ENCODE measurements at regions not wholly inside any gene's neighbourhood (a gene's known extent, or its start where the extent isn't known, plus 50 kb on each side); places are given as distances from the start of the nearest gene placed in this dataset.

DNA sequence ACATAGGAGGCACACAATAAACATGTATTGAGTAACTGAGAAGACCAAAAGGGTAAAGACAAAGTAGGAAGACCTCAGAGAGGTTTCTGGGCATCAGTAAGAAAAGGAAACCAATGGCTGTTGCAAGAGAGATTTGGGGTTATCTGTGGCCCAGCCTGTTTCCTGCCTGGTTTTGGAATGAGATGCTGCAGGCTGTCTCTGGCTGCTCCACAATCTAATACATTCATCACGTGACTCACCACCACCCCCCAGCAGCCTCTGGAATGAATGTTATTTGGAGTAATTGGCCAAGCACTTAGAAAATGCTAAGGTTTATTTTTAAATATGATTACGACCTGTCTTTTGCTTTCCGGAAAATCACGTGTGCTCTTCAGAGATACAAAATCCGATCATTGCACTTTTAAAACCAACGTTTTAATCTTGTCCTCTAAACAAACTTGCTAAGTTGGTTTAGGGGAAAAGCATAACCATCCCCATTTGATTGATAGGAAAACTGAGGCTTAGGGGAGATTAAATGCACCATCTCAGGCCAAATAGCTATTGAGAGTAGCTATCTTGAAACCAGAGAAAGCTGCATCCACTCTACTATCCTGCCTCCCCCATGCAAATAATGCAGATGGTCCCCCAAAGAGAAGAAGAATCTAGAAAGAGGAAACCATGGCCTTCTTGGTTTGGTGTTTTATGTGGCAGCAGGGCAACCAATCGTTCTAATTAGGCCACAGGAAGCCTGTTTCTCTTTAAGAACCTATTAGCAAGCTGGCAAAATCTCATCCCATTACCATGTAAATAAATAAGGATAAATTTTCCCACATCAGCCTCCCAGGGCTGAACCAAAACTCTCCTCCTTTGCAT lies 151.8 kb upstream of the ADRA1B start:
- DNase-seq: no peak

- no peak for DNase-seq
Measured at GRCh38 chr5:159765135-159765433, 151.2 kb upstream of the ADRA1B start.

- DNase-seq: no peak
Measured at GRCh38 chr5:159765760-159766517, 150.3 kb upstream of the ADRA1B start.

GRCh38 chr5:159768243-159768642 lies 148.0 kb upstream of the ADRA1B start:
- no peak for DNase-seq

GRCh38 chr5:159772698-159773061 lies 143.6 kb upstream of the ADRA1B start:
- no peak for DNase-seq

- DNase-seq: peak; percentile 86 to 91 (median 88)
Measured at GRCh38 chr5:159773062-159773924, 143.0 kb upstream of the ADRA1B start.

DNA sequence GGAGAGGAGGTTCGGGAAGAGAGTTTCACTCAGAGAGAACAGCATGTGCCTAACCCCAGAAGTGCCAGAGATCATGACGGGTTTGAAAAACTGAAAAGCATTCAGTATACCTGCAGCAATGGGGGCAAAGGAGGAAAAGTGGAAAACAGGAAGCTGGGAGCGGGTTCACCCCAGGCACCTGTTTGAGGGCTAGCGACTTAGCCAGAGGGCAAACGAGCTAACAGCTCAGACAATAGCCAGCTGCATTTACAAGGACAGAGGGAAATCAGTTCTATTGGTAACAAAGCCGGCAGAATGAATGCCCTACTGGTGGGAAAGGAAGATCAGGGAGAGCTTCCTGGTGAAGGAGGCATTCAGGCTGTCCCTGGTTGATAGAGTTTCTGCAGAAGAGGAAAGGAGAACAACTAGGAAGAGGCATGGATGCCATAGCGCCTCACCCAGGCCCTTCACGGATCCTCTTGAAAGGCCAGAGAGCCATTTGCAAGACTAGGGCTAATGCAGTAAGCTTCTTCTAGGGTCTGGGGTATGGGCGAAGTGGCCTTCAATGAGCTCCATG lies 141.7 kb upstream of the ADRA1B start:
- DNase-seq: peak in 1 of 4 experiments; percentile 4

DNA sequence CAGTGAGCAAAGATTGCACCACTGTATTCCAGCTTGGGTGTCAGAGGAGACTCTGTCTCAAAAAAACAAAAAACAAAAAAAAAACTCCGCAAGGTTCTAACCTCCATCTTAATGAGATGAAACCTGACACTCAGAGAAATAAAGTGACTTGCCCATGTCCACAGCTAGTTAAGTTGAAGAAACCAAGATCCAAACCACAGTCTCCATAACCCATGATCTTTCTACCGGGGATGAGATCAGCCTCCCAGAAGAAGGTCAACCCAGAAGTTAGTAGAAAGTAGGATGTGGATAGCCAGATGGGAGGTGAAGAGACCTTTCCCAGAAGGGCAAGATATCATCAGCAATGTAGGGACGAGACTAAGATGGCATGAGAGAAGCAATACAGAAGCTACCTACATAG lies 140.4 kb upstream of the ADRA1B start:
- DNase-seq: no peak

- DNase-seq: no peak
Measured at GRCh38 chr5:159777049-159777660, 139.1 kb upstream of the ADRA1B start.

DNA sequence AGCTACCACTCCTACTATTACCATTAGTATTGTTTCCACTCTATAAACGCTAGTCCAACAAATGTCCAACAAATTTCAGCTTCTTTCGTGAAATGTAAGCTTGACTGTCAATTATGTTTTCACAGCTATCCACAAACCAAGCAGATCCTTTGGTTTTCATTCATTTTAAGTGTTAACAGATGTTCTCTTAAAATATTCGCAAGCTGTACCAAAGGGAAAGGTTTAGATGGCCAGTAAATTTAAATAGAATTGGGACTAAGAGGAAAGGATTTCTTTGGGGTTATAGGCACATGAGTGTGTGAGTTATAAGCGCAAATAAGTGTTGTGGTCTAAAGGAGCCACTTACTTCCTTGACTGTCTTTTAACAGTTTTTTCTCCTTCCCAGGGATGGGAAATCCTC lies 136.8 kb upstream of the ADRA1B start:
- no peak for DNase-seq

DNA sequence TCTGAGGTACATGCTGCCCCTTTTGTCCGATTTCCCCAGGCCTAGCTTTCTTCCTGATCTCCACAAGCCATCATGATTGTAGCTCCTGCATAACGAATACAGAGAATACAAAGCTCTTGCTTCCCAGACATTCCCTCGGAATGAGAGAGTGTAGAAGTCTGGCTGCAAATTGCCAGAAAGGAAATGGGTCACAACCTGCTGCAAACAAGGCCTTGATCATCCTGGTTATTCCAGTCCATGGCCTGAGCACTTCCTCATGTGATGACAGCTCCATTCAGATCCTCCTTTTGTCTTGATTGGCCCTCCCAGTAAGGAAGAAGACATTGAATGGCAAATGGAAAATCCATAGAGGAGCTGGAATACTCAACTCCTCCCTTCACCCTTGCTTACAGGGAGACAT lies 136.0 kb upstream of the ADRA1B start:
- peak in 3 of 4 experiments; percentile 19 to 34 (median 29) for DNase-seq

GRCh38 chr5:159781626-159782157 lies 134.6 kb upstream of the ADRA1B start:
- DNase-seq: no peak

DNA sequence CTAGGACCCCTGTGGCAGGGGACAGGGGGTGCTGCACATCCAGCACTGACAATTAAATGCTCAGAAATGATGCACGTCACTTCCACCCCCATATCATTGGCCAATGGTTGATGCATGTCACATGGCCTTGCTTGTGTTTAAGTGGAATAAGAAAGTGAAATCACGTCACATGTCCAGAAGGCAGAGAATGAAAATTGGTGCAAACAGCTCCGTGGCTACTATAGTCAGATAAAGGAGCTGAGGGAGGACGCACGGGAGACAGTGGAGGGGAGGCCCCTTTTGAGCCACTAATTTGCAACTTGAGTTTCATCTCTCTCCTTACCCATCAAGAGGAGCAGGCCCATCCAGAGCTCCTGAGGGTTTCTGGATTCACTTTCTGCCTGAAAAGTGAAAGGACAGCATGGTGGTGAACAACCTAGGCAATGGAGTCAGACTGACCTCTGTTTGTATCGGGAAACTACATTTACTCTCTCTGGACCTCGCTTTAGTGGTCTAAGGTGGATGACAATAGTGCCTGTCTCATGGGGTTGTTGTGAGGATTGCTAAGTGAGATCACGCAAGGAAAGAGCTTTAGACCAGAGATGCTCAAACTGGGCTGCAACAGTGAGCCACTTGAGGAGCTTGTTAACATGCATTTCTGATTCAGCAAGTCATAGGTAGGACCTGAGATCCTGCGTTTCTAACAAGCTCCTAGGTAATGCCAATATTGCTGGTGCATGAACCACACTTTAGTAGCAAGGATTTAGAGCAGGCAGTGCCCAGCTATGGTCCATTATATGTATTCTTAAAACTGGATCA lies 133.9 kb upstream of the ADRA1B start:
- peak in 1 of 4 experiments; percentile 13 for DNase-seq

DNA sequence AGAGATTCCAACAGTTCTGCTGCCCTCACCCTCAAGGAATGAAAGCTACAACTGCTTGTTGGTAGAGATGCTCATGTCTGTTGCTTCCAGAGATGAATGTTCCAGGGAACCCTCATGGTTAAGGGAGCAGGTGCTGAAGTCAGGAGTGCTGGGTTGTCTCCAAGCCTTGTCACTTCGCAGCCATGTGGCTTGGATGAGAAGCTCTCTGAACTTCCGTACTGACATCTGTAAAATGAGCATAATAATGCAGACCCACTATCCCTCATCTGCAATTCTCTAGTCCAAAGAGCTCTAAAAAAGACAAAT lies 133.3 kb upstream of the ADRA1B start:
- no peak for DNase-seq

DNA sequence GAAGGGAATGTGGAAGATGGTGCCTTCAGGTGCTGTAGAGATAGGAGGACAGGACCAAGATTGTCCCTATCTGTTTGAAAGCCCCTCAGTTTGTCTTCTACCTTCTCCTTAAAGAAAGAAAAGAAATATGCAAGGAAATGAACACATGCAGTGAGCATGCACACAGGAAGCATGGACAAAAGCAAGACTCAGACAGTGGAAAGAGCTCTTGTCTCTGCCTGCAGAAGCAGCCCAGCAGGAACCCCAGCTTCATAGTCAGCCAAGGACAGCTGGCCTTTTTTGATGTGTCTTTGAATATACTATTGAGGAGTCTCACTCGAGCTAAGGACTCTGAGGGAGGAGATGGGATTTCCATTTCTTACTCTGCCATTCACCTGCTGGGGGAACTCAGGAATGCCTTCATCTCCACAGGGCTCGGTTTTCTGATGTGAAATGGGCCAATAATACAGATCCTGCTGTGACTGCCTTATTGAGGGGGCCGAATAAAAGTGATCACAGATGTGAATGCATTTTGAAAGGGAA lies 132.5 kb upstream of the ADRA1B start:
- DNase-seq: no peak

- DNase-seq: no peak
Measured at GRCh38 chr5:159784993-159785392, 131.3 kb upstream of the ADRA1B start.

DNA sequence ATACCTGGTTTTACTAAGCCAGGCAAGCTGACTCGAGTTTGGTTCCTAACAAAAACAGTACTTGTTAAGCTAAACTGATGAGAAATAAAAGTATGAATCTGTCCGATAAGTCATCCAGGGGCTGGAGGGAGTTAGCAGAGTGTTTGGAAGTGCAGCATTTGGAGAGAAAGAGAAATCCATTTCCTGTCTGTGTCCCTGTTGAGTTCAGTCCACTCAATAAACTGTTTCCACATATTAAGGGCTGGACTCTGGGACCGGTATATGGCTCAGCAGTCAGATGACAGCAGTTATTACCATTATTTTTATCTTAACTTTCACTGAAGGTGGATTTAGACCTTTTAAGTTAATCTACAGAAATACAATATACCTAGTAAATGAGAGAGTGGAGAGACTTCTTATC lies 130.6 kb upstream of the ADRA1B start:
- DNase-seq: no peak

GRCh38 chr5:159786201-159786600 lies 130.1 kb upstream of the ADRA1B start:
- no peak for DNase-seq

DNA sequence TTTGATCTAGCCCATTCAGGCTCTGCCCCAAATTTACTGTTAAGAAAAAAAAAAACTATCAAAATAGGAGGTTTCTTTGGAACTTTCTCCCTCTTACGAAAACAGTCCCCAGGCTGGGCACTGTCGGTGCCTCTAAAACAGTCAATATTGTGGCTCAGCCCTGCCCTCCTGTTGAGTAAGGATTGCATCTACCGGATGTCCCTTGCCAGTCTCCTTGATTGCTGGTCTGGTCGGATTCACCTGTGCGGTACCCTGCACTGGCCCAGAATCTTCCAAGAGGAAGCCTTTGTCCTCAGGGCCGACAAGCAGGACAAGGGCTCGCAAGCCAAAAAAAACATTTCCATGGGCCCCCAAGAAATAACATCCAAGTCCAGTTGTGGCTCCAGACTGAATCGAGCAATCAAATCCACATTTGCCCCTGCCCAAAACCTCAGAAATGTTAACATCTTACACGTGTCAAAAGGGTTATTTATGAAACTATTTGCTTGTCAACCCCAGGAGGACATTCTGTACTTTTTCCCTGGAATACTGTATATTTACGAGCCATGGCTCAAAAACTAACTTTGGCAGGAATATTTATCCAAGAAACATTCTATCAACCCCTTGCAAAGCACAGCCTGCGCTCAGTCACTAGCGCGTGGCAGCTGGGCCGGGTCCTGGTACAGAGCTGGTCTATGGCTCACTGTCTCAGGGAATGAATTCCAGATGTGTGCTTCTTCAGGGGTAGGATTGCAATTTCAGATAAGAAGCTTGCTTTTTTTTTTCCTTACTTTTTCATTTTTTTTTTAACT lies 129.2 kb upstream of the ADRA1B start:
- no peak for DNase-seq

DNA sequence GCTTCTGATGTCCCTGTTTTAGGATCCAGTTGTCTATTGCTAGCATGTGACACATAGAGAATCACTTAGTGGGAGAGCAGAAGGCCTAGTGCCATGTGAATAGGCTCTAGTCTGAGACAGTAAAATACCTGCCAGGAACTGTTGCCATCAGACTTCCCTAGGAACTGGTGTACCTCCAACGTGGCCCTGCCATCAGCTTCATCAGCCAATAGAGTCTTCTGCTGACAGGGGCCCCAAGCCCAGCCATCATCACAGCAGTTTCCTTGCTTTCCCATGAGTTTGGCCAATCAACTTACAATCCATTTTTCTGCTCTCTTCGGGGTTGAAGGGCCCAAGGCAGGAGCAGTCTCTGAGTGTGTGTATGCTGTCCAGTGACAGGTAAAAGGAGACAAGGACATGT lies 128.4 kb upstream of the ADRA1B start:
- DNase-seq: no peak

All from suppressor macrophage (primary cell).